ENCODE measurements at regions not wholly inside any gene's neighbourhood (a gene's known extent, or its start where the extent isn't known, plus 50 kb on each side); places are given as distances from the start of the nearest gene placed in this dataset.

DNA sequence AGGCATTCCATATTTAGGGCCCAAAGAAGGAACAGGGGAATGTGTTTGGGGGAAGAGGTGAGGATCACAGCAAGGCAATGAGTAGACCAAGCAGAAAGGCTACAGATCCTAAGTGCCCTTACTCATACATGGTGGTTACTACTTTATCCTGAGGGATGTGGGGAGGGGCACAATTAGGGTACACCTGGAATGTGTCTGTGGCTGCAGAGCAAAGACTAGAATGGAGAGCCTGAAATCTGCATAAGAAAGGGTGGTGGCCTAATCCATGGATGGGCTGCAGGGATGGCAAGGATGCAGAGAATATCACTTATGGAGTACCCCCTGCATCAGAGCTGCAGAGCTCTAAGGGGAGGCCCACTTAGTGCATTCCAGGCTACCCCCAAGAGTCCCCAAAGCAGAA lies 352.6 kb upstream of the TRPC7 start:
- H3K36me3 ChIP-seq, result no peaks in the 10 kb centered on the region
- intact Hi-C loops (cut with DNase I; ENCODE audit: low total_unique reads), result no loop called here
- no peak overlapping the region for H3K4me3 ChIP-seq
- H3K4me1 ChIP-seq, result no peaks in the 10 kb centered on the region
- H3K9me3 ChIP-seq, result no peaks in the 10 kb centered on the region
- H3K27ac ChIP-seq, result no peak overlapping the region
- no peak for DNase-seq
- TF ChIP-seq POLR2A (IDR thresholded peaks at IDR 0.05), result no peak
- TF ChIP-seq EP300 (IDR thresholded peaks at IDR 0.05), result no peak
- TF ChIP-seq, protein P1, sequence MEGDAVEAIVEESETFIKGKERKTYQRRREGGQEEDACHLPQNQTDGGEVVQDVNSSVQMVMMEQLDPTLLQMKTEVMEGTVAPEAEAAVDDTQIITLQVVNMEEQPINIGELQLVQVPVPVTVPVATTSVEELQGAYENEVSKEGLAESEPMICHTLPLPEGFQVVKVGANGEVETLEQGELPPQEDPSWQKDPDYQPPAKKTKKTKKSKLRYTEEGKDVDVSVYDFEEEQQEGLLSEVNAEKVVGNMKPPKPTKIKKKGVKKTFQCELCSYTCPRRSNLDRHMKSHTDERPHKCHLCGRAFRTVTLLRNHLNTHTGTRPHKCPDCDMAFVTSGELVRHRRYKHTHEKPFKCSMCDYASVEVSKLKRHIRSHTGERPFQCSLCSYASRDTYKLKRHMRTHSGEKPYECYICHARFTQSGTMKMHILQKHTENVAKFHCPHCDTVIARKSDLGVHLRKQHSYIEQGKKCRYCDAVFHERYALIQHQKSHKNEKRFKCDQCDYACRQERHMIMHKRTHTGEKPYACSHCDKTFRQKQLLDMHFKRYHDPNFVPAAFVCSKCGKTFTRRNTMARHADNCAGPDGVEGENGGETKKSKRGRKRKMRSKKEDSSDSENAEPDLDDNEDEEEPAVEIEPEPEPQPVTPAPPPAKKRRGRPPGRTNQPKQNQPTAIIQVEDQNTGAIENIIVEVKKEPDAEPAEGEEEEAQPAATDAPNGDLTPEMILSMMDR (IDR thresholded peaks at IDR 0.05), result no peak
- no peak for TF ChIP-seq POLR2AphosphoS5 (IDR thresholded peaks at IDR 0.05)
- no peaks in the 10 kb centered on the region for H3K27me3 ChIP-seq

DNA sequence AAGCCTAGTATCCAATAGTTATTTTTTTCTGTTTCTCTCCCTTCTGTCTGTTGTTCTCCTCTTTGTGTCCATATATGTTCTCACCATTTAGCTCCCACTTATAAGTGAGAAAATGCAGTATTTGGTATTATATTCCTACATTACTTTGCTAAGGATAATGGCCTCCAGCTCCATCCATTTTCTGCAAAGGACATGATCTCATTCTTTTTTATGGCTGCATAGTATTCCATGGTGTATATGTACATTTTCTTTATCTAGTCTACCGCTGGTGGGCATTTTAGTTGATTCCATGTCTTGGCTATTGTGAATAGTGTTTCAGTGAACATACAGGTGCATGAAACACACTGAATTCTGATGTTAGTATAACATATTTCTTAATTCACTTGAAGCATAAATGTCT lies 348.9 kb upstream of the TRPC7 start:
- Histone ChIP-seq H3K9me3 (no peaks in the 10 kb centered on the region), H3K27me3 (no peaks in the 10 kb centered on the region), H3K36me3 (no peaks in the 10 kb centered on the region), H3K4me3 (no peak overlapping the region), H3K27ac (no peak overlapping the region), H3K4me1 (no peaks in the 10 kb centered on the region)
- TF ChIP-seq, protein P1 (IDR thresholded peaks at IDR 0.05), result no peak
- TF ChIP-seq POLR2AphosphoS5 (IDR thresholded peaks at IDR 0.05) (no peak), EP300 (IDR thresholded peaks at IDR 0.05) (no peak), POLR2A (IDR thresholded peaks at IDR 0.05) (no peak)
- intact Hi-C loops (cut with DNase I; ENCODE audit: low total_unique reads), result no loop called here
- no peak for DNase-seq
- WGBS, 5 donors, result 83 to 92% (median 85%) methylated on average over 1 of the region's 1 CpG

GRCh38 chr5:136712628-136713027 lies 347.3 kb upstream of the TRPC7 start:
- Histone ChIP-seq H3K27me3 (no peaks in the 10 kb centered on the region), H3K4me3 (no peak overlapping the region), H3K27ac (no peak overlapping the region), H3K4me1 (no peaks in the 10 kb centered on the region), H3K9me3 (no peaks in the 10 kb centered on the region), H3K36me3 (no peaks in the 10 kb centered on the region)
- no peak for TF ChIP-seq POLR2A (IDR thresholded peaks at IDR 0.05)
- TF ChIP-seq, protein P1 (IDR thresholded peaks at IDR 0.05), result no peak
- TF ChIP-seq EP300 (IDR thresholded peaks at IDR 0.05), result no peak
- TF ChIP-seq POLR2AphosphoS5 (IDR thresholded peaks at IDR 0.05), result no peak
- no peak for DNase-seq
- intact Hi-C loops (cut with DNase I; ENCODE audit: low total_unique reads), result no loop called here

DNA sequence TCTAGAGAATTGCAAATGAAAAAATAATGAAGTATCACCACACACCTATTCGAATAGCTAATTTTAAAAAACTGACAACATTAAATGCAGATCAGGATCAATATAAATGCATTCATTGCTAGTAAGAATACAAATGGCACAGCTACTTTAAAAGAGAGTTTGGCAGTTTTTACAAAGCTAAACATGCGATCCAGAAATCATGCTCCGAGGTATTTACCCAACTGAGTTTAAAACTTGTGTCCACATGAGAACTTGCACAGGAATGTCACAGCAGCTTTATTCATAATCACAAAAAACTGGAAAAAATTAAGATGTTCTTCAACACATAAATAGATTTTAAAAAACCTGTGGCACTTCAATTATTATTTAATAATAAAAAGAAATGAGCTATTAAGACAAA lies 345.5 kb upstream of the TRPC7 start:
- Histone ChIP-seq H3K4me1 (no peaks in the 10 kb centered on the region), H3K27me3 (no peaks in the 10 kb centered on the region), H3K4me3 (no peak overlapping the region), H3K27ac (no peak overlapping the region), H3K36me3 (no peaks in the 10 kb centered on the region), H3K9me3 (no peaks in the 10 kb centered on the region)
- intact Hi-C loops (cut with DNase I; ENCODE audit: low total_unique reads), result no loop called here
- 74 to 83% (median 79%) methylated on average over 3 of the region's 3 CpGs for WGBS, 5 donors
- no peak for TF ChIP-seq POLR2AphosphoS5 (IDR thresholded peaks at IDR 0.05)
- TF ChIP-seq POLR2A (IDR thresholded peaks at IDR 0.05), result no peak
- no peak for TF ChIP-seq EP300 (IDR thresholded peaks at IDR 0.05)
- TF ChIP-seq, protein P1 (IDR thresholded peaks at IDR 0.05), result no peak
- no peak for DNase-seq

- Histone ChIP-seq H3K36me3 (no peaks in the 10 kb centered on the region), H3K4me1 (no peaks in the 10 kb centered on the region), H3K27ac (no peak overlapping the region), H3K9me3 (no peaks in the 10 kb centered on the region), H3K4me3 (no peak overlapping the region), H3K27me3 (no peaks in the 10 kb centered on the region)
- intact Hi-C loops (cut with DNase I; ENCODE audit: low total_unique reads), result no loop called here
- TF ChIP-seq POLR2AphosphoS5 (IDR thresholded peaks at IDR 0.05) (no peak), EP300 (IDR thresholded peaks at IDR 0.05) (no peak), POLR2A (IDR thresholded peaks at IDR 0.05) (no peak)
- TF ChIP-seq, protein P1 (IDR thresholded peaks at IDR 0.05), result no peak
- no peak for DNase-seq
- 71 to 88% (median 86%) methylated on average over 1 of the region's 1 CpG for WGBS, 5 donors
These were observed 338.4 kb upstream of the TRPC7 start for GRCh38 chr5:136703706-136704105.
